PFSK-1 (cell line): ENCODE measurements at regions not wholly inside any gene's neighbourhood (a gene's known extent, or its start where the extent isn't known, plus 50 kb on each side); places are given as distances from the start of the nearest gene placed in this dataset.

ENCODE experiments used
- FOXP2 ChIP-seq: optimal IDR thresholded peaks from 2 replicates; pipeline ENCODE3; 2011; ENCODE audit warnings: borderline replicate concordance, control low read depth, inconsistent platforms; ENCODE audit not compliant: insufficient read depth; ENCODE audit errors: extremely low read length, extremely low read depth
- POLR2AphosphoS5 ChIP-seq: IDR thresholded peaks from 2 replicates; pipeline ENCODE4 v1.6.1; 2012; ENCODE audit warnings: low read depth, mild to moderate bottlenecking, control low read depth, low read length, moderate library complexity
- SIN3A ChIP-seq: IDR thresholded peaks from 2 replicates; pipeline ENCODE4 v1.6.1; 2012; ENCODE audit warnings: mild to moderate bottlenecking, low read length, moderate library complexity, borderline replicate concordance; ENCODE audit not compliant: insufficient read depth
- TAF1 ChIP-seq: IDR thresholded peaks from 2 replicates; pipeline ENCODE4 v1.6.1; 2012; ENCODE audit warnings: low read length, control low read depth, borderline replicate concordance; ENCODE audit not compliant: insufficient read depth
- TF ChIP-seq, protein P1 (sequence below), 2 experiments: IDR thresholded peaks; 2 replicates each; pipeline versions ENCODE4 v1.6.1 to v1.8.0; 2011 to 2012; ENCODE audit warnings: low read depth in 2 of 2, low read length in 2 of 2, control low read depth in 1 of 2, inconsistent platforms in 1 of 2, mild to moderate bottlenecking in 1 of 2, moderate library complexity in 1 of 2; ENCODE audit not compliant: insufficient read depth in 1 of 2

DNA sequence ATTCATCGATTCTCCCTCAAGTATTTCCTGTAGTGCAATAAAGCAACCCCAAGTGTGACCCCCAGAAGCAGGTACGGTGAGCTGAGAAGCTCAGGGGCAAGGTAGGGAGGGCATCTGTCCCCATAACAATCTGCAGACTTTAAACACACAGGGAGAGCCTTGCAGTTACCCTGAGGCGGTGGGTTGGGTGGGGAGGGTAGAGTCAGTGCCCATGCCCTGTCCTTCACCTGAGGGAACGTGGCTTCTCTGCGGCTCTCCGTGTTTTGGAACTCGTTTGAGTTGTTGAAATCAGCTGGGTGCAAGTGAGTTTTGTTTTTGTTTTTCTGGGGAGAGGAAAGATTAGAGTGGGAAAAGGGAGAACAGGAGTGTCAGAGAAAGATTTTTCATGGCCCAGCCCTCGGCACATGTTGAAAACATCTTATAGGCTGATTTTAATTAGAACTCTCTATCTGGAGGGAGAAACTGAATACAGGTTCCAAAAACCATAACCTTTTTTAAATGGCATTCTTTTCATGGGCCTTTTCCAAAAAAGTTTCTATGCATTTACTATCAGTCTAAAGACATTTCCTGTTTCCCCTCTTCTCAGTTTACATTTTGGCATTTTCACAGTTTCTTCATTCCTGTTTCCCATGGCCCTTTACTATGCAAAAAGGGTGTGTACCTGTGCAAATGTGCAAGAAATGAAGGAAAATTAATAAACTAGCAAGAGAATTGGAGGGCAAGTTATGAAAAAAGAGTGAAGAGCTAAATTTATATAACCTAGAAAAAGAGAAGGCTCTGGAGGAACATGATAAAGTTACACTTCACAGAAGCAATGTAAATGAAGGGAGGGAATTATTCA, 266.5 kb upstream of the VLDLR start:
- TF ChIP-seq POLR2AphosphoS5 = no peak
- TF ChIP-seq, protein P1, sequence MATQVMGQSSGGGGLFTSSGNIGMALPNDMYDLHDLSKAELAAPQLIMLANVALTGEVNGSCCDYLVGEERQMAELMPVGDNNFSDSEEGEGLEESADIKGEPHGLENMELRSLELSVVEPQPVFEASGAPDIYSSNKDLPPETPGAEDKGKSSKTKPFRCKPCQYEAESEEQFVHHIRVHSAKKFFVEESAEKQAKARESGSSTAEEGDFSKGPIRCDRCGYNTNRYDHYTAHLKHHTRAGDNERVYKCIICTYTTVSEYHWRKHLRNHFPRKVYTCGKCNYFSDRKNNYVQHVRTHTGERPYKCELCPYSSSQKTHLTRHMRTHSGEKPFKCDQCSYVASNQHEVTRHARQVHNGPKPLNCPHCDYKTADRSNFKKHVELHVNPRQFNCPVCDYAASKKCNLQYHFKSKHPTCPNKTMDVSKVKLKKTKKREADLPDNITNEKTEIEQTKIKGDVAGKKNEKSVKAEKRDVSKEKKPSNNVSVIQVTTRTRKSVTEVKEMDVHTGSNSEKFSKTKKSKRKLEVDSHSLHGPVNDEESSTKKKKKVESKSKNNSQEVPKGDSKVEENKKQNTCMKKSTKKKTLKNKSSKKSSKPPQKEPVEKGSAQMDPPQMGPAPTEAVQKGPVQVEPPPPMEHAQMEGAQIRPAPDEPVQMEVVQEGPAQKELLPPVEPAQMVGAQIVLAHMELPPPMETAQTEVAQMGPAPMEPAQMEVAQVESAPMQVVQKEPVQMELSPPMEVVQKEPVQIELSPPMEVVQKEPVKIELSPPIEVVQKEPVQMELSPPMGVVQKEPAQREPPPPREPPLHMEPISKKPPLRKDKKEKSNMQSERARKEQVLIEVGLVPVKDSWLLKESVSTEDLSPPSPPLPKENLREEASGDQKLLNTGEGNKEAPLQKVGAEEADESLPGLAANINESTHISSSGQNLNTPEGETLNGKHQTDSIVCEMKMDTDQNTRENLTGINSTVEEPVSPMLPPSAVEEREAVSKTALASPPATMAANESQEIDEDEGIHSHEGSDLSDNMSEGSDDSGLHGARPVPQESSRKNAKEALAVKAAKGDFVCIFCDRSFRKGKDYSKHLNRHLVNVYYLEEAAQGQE (IDR thresholded peaks at IDR 0.05; ENCODE audit: insufficient read depth in 1 of 2, low read depth in 2 of 2, low read length in 2 of 2) = no peak
- TF ChIP-seq FOXP2 = no peak
- no peak for TF ChIP-seq SIN3A
- TF ChIP-seq TAF1 = no peak

DNA sequence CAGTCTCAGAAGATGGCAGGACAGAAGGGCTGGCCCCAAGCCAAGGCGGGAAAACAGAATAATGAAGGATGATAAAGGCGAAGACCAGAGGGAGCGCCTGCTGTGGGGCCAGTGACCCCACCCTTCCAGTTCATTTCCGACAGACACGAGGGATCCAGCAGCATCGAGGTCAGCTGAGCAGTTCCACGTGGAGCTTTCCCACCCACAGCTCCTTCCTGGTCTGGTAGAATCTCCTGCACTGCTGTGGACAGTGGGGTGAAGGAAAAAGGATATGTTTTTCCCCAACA, 265.9 kb upstream of the VLDLR start:
- TF ChIP-seq SIN3A = no peak
- TF ChIP-seq POLR2AphosphoS5 = no peak

DNA sequence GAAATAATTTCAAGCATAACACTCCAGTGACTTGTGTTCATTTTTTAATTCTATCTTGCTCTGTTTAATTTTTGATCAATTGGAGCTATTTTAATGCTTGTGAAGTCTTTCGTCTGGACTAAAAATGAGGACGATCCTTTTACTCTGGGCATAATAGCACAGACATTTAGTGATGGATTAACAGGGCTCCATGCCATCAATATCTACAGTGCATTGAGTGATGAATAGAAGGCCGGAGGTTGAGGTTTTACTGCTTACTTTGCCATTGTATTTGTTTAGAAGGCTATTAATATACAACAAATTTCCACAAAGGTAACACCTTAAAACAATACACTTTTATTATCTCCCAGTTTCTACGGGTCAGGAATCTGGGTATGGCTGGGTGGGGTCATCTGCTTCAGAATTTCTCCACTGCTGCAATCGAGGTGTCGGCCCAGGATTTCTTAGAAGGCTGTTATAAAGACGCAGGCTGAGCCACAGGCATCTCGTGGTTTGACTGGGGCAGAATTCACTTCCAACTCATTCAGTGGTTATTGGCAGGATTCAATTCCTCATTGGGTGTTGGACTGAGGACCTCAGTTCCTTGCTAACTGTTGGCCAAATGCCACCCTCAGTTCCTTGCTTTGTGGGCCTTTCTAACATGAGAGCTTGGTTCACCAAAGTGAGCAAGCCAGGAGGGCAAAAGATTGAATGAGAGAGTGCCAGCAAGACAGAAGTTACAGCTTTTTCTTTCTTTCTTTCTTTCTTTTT, 265.4 kb upstream of the VLDLR start:
- TF ChIP-seq POLR2AphosphoS5 (no peak), FOXP2 (no peak), SIN3A (no peak), TAF1 (no peak)
- TF ChIP-seq, protein P1 (IDR thresholded peaks at IDR 0.05; ENCODE audit: insufficient read depth in 1 of 2, low read depth in 2 of 2, low read length in 2 of 2) = no peak

DNA sequence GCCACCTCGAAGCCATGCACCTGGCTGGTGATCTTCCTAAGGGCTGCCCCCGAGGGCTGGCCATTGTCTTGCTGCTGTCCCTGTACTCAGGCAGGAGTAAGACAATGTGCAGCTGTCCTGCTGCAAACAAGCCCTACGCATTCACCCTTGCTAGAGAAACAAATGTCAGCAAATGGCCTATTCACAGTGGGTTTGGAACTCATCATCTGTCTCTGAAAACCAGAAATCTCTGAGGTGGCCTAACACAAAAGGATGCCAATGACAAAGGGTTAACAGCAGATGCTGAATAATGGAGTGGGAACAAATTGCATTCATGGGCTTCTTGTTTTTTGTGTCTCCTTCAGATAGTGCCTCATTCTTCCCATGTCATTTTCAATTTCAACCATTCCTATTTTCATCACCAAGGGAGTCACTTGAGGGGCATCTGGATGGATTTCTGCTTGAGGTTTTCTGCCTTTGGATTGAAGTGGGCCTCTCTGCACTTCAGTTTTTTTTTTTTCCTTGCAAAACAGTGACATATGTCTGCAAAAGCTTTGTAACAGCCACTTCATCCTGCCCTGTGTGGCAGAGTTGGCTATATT, 261.6 kb upstream of the VLDLR start:
- TF ChIP-seq FOXP2 = no peak
- TF ChIP-seq, protein P1 (IDR thresholded peaks at IDR 0.05; ENCODE audit: insufficient read depth in 1 of 2, low read depth in 2 of 2, low read length in 2 of 2) = no peak
- TF ChIP-seq POLR2AphosphoS5 = no peak
- TF ChIP-seq TAF1 = no peak
- TF ChIP-seq SIN3A = no peak

DNA sequence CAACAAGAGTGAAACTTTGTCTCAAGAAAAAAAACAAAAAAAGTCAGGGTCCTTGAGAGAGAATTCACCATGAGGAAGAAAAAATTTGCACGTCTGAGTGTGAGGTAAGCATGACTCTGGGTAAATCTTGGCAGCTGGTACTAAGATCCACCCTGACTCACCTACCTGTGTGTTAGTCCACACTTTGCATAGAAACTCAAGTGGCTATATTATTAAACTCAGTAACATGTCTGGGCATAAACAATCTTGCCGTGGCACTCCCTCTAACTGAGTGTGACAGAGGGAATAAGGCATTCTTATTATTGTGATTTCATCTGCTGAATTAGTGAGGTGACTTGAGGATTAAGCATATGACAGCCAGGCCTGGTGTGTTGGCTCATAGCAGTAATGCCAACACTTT, 259.4 kb upstream of the VLDLR start:
- TF ChIP-seq SIN3A (no peak), TAF1 (no peak), POLR2AphosphoS5 (no peak), FOXP2 (no peak)
- TF ChIP-seq, protein P1 (IDR thresholded peaks at IDR 0.05; ENCODE audit: insufficient read depth in 1 of 2, low read depth in 2 of 2, low read length in 2 of 2) = no peak
